LNCaP clone FGC (cell line): ENCODE measurements at regions not wholly inside any gene's neighbourhood (a gene's known extent, or its start where the extent isn't known, plus 50 kb on each side); places are given as distances from the start of the nearest gene placed in this dataset.

Experiments
- DNase-seq: peaks from one replicate; pipeline ENCODE4 v3.0.0-alpha.2; 2011; ENCODE audit warnings: low read depth
- H3K4me3 ChIP-seq: 2 replicates; pipeline ENCODE4 v1.5.1; 2011; ENCODE audit warnings: mild to moderate bottlenecking, low read depth, low read length, control low read depth
- TF ChIP-seq, protein P1 (sequence below): IDR thresholded peaks from 2 replicates; pipeline ENCODE4 v1.5.1; 2012; ENCODE audit warnings: mild to moderate bottlenecking; ENCODE audit not compliant: control insufficient read depth, insufficient read depth; ENCODE audit errors: extremely low read depth

DNA sequence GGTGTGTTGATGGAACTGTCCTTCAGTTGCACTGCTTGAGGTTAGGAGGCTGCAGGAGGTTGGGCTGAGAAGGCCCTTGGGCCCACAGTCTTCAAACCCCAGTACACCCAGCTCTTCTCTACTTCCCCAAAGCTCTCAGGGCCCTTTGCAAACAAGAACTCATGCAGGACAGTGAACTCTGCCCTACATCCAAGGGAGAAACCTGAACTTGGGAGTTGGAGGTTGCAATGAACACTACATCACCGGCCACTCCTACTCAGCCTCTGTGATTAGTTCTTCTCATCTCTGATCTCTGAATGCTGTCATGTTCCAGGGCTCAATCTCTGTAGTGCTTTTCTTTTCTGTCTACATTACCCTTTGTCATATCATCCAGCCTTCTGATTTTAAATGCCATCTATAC is 148.5 kb upstream of the PDE7B start:
- no peak for DNase-seq
- TF ChIP-seq, protein P1, sequence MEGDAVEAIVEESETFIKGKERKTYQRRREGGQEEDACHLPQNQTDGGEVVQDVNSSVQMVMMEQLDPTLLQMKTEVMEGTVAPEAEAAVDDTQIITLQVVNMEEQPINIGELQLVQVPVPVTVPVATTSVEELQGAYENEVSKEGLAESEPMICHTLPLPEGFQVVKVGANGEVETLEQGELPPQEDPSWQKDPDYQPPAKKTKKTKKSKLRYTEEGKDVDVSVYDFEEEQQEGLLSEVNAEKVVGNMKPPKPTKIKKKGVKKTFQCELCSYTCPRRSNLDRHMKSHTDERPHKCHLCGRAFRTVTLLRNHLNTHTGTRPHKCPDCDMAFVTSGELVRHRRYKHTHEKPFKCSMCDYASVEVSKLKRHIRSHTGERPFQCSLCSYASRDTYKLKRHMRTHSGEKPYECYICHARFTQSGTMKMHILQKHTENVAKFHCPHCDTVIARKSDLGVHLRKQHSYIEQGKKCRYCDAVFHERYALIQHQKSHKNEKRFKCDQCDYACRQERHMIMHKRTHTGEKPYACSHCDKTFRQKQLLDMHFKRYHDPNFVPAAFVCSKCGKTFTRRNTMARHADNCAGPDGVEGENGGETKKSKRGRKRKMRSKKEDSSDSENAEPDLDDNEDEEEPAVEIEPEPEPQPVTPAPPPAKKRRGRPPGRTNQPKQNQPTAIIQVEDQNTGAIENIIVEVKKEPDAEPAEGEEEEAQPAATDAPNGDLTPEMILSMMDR: no peak
- H3K4me3 ChIP-seq: no peak overlapping the region

DNA sequence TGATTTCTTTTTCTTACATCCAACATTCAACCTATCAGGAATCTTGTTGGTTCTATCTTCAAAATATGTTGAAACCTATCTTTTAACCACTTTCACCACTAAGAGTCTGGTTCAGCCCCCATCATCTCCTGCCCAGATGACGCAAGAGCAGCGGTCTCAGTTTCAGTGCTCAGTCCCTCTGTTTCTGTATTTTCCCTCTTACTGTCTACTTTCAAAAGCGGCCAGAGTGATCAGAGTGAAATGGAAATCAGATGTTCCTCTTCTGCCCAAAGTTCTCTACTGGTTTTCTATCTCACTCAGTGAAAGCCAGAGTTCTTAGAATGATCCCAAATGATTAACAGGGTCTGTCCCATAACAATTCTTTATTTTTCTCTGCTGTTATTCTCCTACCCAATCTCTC is 147.9 kb upstream of the PDE7B start:
- no peak for DNase-seq
- no peak overlapping the region for H3K4me3 ChIP-seq
- TF ChIP-seq, protein P1: no peak

DNA sequence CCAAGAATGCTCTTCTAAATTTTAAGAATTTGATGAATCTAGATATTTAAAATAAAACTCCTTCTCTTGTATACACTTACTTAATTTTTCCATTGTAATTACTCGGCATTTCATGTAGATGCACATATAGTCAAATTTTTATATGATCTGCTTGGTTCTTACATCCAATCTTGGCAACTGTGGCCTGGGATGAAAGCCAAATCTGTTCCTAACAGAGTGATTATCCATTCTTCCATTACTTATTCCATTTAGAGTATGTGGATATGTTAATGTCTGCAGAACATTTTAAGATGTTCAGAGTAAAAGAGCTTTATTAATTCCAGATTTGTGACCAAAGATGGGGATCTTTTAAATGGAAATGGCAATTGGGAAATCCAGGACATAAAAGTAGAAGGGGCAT is 144.1 kb upstream of the PDE7B start:
- H3K4me3 ChIP-seq: no peak overlapping the region
- TF ChIP-seq, protein P1: no peak
- DNase-seq: no peak

DNA sequence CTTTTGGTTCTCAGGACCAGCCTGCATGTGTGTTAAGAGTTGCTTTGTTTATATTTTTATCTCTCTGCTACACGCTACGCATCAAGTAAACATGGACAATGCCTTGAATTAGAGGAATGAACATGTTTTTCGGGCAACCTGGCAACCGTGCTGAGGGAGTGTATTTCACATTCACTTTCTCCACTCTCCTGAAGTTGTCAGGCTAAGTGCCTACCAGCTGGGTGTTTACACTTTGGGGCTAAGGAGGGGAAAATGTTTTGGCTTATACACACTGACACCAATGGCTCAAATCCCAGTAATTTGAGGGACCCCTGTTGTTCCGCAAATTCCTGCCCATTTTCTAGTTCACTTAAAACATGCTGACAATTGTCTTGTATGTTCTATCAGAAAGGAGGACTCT is 141.5 kb upstream of the PDE7B start:
- DNase-seq: no peak
- H3K4me3 ChIP-seq: no peak overlapping the region
- TF ChIP-seq, protein P1: no peak

DNA sequence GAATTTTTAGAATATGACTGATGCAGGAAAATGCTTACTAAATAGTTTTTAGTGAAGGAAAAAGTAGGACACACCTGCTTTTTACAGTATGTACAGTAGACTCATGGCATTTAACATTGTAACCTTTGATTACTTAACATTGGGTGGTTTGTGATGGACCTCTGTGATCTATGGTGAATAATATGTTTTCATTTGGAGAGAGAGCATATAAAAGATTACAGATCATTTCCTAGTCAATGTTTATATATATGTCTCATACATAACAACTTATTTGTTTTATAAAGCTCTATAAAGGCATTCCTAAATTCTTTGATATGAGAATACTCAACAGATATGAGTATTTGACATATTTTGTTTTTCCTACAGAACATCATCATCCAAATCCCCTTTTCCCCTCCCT is 129.3 kb upstream of the PDE7B start:
- TF ChIP-seq, protein P1: no peak
- no peak overlapping the region for H3K4me3 ChIP-seq
- no peak for DNase-seq

DNA sequence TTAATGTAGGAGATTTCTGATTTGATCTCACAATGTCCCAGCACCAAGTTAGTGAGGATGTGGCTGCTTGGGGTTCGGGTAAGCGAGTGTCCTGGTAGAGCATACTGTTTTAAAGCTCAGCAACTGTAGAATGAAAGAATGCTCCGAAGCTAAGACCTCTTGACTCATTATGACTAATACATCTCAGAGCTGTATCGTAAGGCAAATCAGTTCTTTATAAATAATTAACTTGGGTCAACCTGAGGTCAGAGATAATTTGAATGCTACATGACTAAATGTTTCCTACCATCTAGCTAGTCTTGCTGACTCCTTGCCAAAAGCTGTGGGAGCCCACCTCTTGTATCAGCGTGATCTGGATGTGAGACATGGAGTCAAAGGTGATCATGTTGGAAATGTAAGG is 128.8 kb upstream of the PDE7B start:
- TF ChIP-seq, protein P1: no peak
- DNase-seq: no peak
- no peak overlapping the region for H3K4me3 ChIP-seq

DNA sequence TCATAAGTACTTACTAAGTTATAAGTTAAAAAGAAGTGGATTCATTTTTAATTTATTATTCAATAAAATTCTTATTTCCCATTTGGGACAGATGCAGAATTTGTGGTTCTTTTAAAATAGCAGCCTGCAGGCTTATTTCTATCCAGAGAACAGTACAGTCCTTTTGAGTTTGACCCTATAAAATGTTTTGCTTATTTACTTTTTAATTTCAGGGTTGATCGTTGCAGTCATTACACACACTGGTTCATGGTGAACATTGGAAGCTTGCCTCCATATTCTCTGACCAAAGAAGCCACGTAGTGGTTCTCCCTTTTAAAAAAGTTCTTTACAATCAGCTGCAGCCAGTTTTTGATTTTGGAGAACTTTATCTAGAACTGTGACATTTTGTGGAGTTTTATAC is 122.9 kb upstream of the PDE7B start:
- TF ChIP-seq, protein P1: no peak
- DNase-seq: peak; percentile 37
- no peak overlapping the region for H3K4me3 ChIP-seq
